Neuronal stem cell (in vitro differentiated cells): ENCODE measurements at regions not wholly inside any gene's neighbourhood (a gene's known extent, or its start where the extent isn't known, plus 50 kb on each side); places are given as distances from the start of the nearest gene placed in this dataset.

Experiments used
- DNase-seq: peaks from one replicate; pipeline ENCODE4 v3.0.0-alpha.2; 2013; ENCODE audit warnings: low spot score
- H2AFZ ChIP-seq: one replicate; pipeline ENCODE4 v1.6.1; 2013; ENCODE audit warnings: mild to moderate bottlenecking, low read length, inconsistent platforms
- H2AK5ac ChIP-seq: 2 replicates; pipeline ENCODE4 v1.6.1; 2013; ENCODE audit warnings: low read depth, mild to moderate bottlenecking, inconsistent platforms, low read length, moderate library complexity, mixed read lengths
- H2BK120ac ChIP-seq: 2 replicates; pipeline ENCODE4 v1.6.1; 2013; ENCODE audit warnings: low read depth, mild to moderate bottlenecking, inconsistent platforms, low read length, moderate library complexity, mixed read lengths
- H2BK12ac ChIP-seq: one replicate; pipeline ENCODE4 v1.6.1; 2013; ENCODE audit warnings: low read length, inconsistent platforms
- H2BK15ac ChIP-seq: 2 replicates; pipeline ENCODE4 v1.6.1; 2013; ENCODE audit warnings: mild to moderate bottlenecking, low read length, inconsistent platforms, mixed read lengths
- H2BK5ac ChIP-seq: one replicate; pipeline ENCODE4 v1.6.1; 2013; ENCODE audit warnings: inconsistent platforms, mild to moderate bottlenecking, low read length, moderate library complexity
- H3K14ac ChIP-seq: one replicate; pipeline ENCODE4 v1.6.1; 2013; ENCODE audit warnings: low read length, inconsistent platforms
- H3K18ac ChIP-seq: 2 replicates; pipeline ENCODE4 v1.6.1; 2013; ENCODE audit warnings: low read length, inconsistent platforms
- H3K23ac ChIP-seq: 2 replicates; pipeline ENCODE4 v1.6.1; 2013; ENCODE audit warnings: low read depth, mild to moderate bottlenecking, mixed read lengths, low read length, inconsistent platforms; ENCODE audit not compliant: poor library complexity
- H3K27ac ChIP-seq: replicated peaks from 3 replicates; pipeline ENCODE4 v1.5.1; 2013; ENCODE audit warnings: low read length, inconsistent platforms
- H3K27me3 ChIP-seq, 3 experiments: 2 replicates each; pipeline ENCODE4 v1.6.1; 2013; ENCODE audit warnings: low read length in 3 of 3, mild to moderate bottlenecking in 2 of 3, inconsistent platforms in 1 of 3, low read depth in 1 of 3, mixed read lengths in 1 of 3, moderate library complexity in 1 of 3; ENCODE audit not compliant: control insufficient read depth in 3 of 3, insufficient read depth in 3 of 3
- H3K36me3 ChIP-seq, 2 donors: replicated peaks in 1 of 2; 2 replicates each; pipeline ENCODE4 v1.6.1; 2013; ENCODE audit warnings: low read length in 2 of 2; ENCODE audit not compliant: control insufficient read depth in 2 of 2, insufficient read depth in 2 of 2
- H3K4ac ChIP-seq: 2 replicates; pipeline ENCODE4 v1.6.1; 2013; ENCODE audit warnings: inconsistent platforms, mild to moderate bottlenecking, low read length, moderate library complexity
- H3K4me1 ChIP-seq, 2 donors: 1 replicate in 1 of 2; 2 replicates in 1 of 2; pipeline ENCODE4 v1.6.1; 2013; ENCODE audit warnings: low read length in 2 of 2, low read depth in 1 of 2; ENCODE audit not compliant: control insufficient read depth in 2 of 2, insufficient read depth in 1 of 2
- H3K4me2 ChIP-seq: one replicate; pipeline ENCODE4 v1.6.1; 2013; ENCODE audit warnings: mild to moderate bottlenecking, low read length, inconsistent platforms; ENCODE audit not compliant: insufficient read depth, poor library complexity, severe bottlenecking
- H3K4me3 ChIP-seq, 2 donors: 2 replicates each; pipeline ENCODE4 v1.5.1; 2013; ENCODE audit warnings: low read length in 2 of 2, mild to moderate bottlenecking in 2 of 2, inconsistent platforms in 1 of 2, moderate library complexity in 1 of 2
- H3K79me1 ChIP-seq: one replicate; pipeline ENCODE4 v1.6.1; 2013; ENCODE audit warnings: low read depth, mild to moderate bottlenecking, inconsistent platforms, low read length, moderate library complexity
- H3K9ac ChIP-seq: one replicate; pipeline ENCODE4 v1.6.1; 2013; ENCODE audit warnings: mild to moderate bottlenecking, low read depth, low read length, inconsistent platforms; ENCODE audit not compliant: poor library complexity
- H3K9me3 ChIP-seq, 2 donors: replicated peaks in 1 of 2; 2 replicates each; pipeline versions ENCODE3 to v1.6.1; 2013; ENCODE audit warnings: low read length in 2 of 2, mild to moderate bottlenecking in 2 of 2, inconsistent platforms in 1 of 2, low read depth in 1 of 2, mixed read lengths in 1 of 2, moderate library complexity in 1 of 2; ENCODE audit not compliant: control insufficient read depth in 2 of 2, insufficient read depth in 1 of 2
- H4K8ac ChIP-seq: one replicate; pipeline ENCODE4 v1.6.1; 2013; ENCODE audit warnings: low read depth, mild to moderate bottlenecking, inconsistent platforms, low read length, moderate library complexity
- H4K91ac ChIP-seq: one replicate; pipeline ENCODE4 v1.6.1; 2013; ENCODE audit warnings: low read length, low read depth, mild to moderate bottlenecking, inconsistent platforms; ENCODE audit not compliant: poor library complexity
- WGBS, 2 donors: extraction: QIAGEN DNeasy Blood & Tissue Kit; methylation state at CpG; one replicate each; pipeline ENCODE4 v1.1.7; 2013; ENCODE audit warnings: missing lambda C conversion rate in 2 of 2, mixed read lengths in 1 of 2; ENCODE audit not compliant: insufficient read length in 2 of 2, insufficient replicate concordance in 1 of 2; ENCODE audit errors: extremely low coverage in 2 of 2; 5-methylcytosine and 5-hydroxymethylcytosine counted together

DNA sequence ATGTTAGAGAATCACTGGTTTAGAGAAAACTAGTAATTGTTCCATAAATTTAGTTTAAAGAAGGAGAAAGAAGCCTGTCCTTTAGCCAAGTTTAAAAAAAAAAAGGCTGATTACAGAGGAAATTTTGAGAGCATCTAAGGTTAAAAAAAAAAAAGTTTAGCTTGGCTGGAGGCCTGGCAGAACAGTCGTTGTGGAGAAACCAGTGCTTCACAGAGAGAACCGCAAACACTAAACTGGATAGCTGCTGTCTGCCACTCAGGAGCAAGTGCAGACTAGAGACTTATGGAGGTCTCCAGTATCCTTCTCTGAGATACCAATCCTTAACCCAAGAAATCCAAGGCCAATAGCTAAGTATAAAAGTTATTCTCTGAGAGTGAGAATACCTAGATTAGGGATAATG, 84.8 kb upstream of the ANKRD28 start:
- H3K4me3 ChIP-seq = no peak overlapping the region
- no peak overlapping the region for H4K8ac ChIP-seq
- no peak overlapping the region for H3K23ac ChIP-seq
- no peak overlapping the region for H2AFZ ChIP-seq
- H2BK120ac ChIP-seq = no peak overlapping the region
- no peak overlapping the region for H3K14ac ChIP-seq
- peaks cover 0 to 4% of the 10 kb centered on the region in 2 donors for H3K9me3 ChIP-seq
- no peak overlapping the region for H3K9ac ChIP-seq
- no peak overlapping the region for H3K4ac ChIP-seq
- H3K4me2 ChIP-seq = no peak overlapping the region
- no peak overlapping the region for H3K18ac ChIP-seq
- H2BK12ac ChIP-seq = no peak overlapping the region
- no CpG with 5 or more reads among the region's 2 CpGs for WGBS, 2 donors
- DNase-seq = no peak
- no peak overlapping the region for H2BK5ac ChIP-seq
- no peaks in the 10 kb centered on the region for H3K4me1 ChIP-seq
- no peaks in the 10 kb centered on the region for H3K79me1 ChIP-seq
- H3K36me3 ChIP-seq = no peaks in the 10 kb centered on the region
- no peak overlapping the region for H2BK15ac ChIP-seq
- no peak overlapping the region for H3K27ac ChIP-seq
- no peak overlapping the region for H4K91ac ChIP-seq
- H2AK5ac ChIP-seq = no peak overlapping the region
- no peaks in the 10 kb centered on the region for H3K27me3 ChIP-seq

DNA sequence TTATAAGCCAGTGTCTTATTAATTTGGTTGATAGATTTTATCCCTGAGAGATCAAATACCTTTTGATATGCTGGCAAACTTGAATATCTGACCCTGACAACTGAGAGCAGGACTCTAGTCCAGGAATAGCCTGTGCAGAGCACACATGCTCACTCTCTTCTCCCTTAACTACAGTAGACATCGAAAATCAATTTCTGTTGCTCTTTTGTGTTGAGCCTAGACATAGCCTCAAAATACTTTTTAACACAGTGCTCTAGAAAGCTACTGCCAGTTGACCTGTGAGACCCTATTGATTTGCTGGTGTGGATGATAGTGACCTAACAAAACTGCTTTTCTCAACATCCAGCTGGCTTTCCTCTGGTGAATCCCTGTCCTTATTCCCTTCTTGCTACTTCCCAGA, 86.4 kb upstream of the ANKRD28 start:
- Histone ChIP-seq H2BK12ac (no peak overlapping the region), H3K14ac (no peak overlapping the region), H4K91ac (no peak overlapping the region), H4K8ac (no peak overlapping the region), H3K4ac (no peak overlapping the region), H2BK15ac (no peak overlapping the region), H2BK5ac (no peak overlapping the region), H2AFZ (no peak overlapping the region), H3K9me3 (no peaks in the 10 kb centered on the region), H3K27me3 (no peaks in the 10 kb centered on the region), H3K27ac (no peak overlapping the region), H3K36me3 (no peaks in the 10 kb centered on the region), H3K4me3 (no peak overlapping the region), H3K79me1 (no peaks in the 10 kb centered on the region), H3K18ac (no peak overlapping the region), H2BK120ac (no peak overlapping the region), H3K4me1 (no peaks in the 10 kb centered on the region), H3K4me2 (no peak overlapping the region), H3K9ac (no peak overlapping the region), H3K23ac (no peak overlapping the region), H2AK5ac (no peak overlapping the region)
- WGBS, 2 donors = no CpG with 5 or more reads among the region's 1 CpG
- no peak for DNase-seq

DNA sequence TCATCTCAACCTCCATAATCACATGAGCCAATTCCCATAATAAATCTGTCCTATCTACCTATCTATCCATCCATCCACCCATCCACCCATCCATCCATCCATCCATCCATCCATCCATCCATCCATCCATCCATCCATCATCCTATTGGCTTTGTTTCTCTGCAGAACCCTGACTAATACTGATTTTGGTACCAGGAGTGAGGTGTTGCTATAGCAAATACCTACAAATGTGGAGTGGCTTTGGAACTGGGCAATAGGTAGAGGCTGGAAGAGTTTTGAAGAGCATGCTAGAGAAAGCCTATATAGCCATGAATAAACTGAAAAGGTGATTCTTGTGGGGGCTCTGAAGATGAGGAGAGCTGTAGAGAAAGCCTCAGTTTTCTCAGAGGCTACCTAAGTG, 88.7 kb upstream of the ANKRD28 start:
- no peak overlapping the region for H2BK120ac ChIP-seq

DNA sequence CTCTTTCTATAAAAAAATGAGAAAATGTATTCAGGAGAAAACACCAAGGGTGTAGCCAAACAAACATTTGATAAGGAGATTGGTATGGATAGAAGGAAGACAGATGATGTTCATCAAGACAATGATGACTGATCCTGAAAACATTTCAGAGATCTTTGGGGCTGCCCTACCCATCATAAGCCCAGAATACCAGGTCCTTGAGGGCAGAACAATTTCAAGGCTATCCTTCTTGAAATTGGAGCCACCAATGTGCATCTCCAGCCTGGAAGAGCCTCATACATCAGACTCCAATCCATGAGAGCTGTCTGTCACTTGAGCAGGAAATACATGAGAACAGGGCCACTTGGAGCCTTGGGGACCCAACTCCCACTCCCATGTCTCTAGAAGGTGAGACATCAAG, 89.5 kb upstream of the ANKRD28 start:
- no peaks in the 10 kb centered on the region for H3K79me1 ChIP-seq
- H3K27me3 ChIP-seq = no peaks in the 10 kb centered on the region
- H3K9me3 ChIP-seq = no peaks in the 10 kb centered on the region
- H2AK5ac ChIP-seq = no peak overlapping the region
- H3K4me1 ChIP-seq = no peaks in the 10 kb centered on the region
- no peak overlapping the region for H3K4me3 ChIP-seq
- no peak overlapping the region for H3K4me2 ChIP-seq
- no peak overlapping the region for H2AFZ ChIP-seq
- H2BK12ac ChIP-seq = no peak overlapping the region
- H3K36me3 ChIP-seq = no peaks in the 10 kb centered on the region
- H3K4ac ChIP-seq = no peak overlapping the region
- H3K18ac ChIP-seq = no peak overlapping the region
- H2BK5ac ChIP-seq = no peak overlapping the region
- no peak overlapping the region for H3K23ac ChIP-seq
- no peak overlapping the region for H3K27ac ChIP-seq
- H4K91ac ChIP-seq = no peak overlapping the region
- no peak overlapping the region for H3K14ac ChIP-seq
- H2BK120ac ChIP-seq = no peak overlapping the region
- no peak overlapping the region for H4K8ac ChIP-seq
- DNase-seq = no peak
- no peak overlapping the region for H3K9ac ChIP-seq
- no peak overlapping the region for H2BK15ac ChIP-seq

More for the DNA sequence above, 88.7 kb upstream of the ANKRD28 start:
- no peak overlapping the region for H4K8ac ChIP-seq
- no peak overlapping the region for H3K9ac ChIP-seq
- H2AK5ac ChIP-seq = no peak overlapping the region
- H3K27me3 ChIP-seq = no peaks in the 10 kb centered on the region
- H3K18ac ChIP-seq = no peak overlapping the region
- no peaks in the 10 kb centered on the region for H3K79me1 ChIP-seq
- no peak overlapping the region for H3K14ac ChIP-seq
- DNase-seq = no peak
- no peak overlapping the region for H2AFZ ChIP-seq
- no peak overlapping the region for H3K4me3 ChIP-seq
- H3K4me1 ChIP-seq = no peaks in the 10 kb centered on the region
- no peak overlapping the region for H3K4me2 ChIP-seq
- no peak overlapping the region for H3K23ac ChIP-seq
- H2BK12ac ChIP-seq = no peak overlapping the region
- no peak overlapping the region for H4K91ac ChIP-seq
- no peaks in the 10 kb centered on the region for H3K36me3 ChIP-seq
- H3K4ac ChIP-seq = no peak overlapping the region
- H3K9me3 ChIP-seq = no peaks in the 10 kb centered on the region
- H2BK15ac ChIP-seq = no peak overlapping the region
- H3K27ac ChIP-seq = no peak overlapping the region
- H2BK5ac ChIP-seq = no peak overlapping the region
